IMR-90 (cell line): ENCODE measurements at regions not wholly inside any gene's neighbourhood (a gene's known extent, or its start where the extent isn't known, plus 50 kb on each side); places are given as distances from the start of the nearest gene placed in this dataset.

Source experiments
- ATAC-seq: fragments of 200-7000 bp; cut with Tn5 transposase; 2 replicates; pipeline ENCODE4 v1.9.1; 2020; ENCODE audit warnings: low read depth, mild to moderate bottlenecking, moderate library complexity
- BruUV-seq: library from RNA; stranded (reverse); fragments of 400-500 nt; replicated peaks from 2 replicates; lab custom pipeline; 2021; lab: Mats Ljungman, UMichigan
- CTCF ChIA-PET: fragments of 300-600 bp; formaldehyde crosslinking; extraction: SDS; loops from one replicate; lab custom pipeline; 2021; ENCODE audit warnings: antibody characterized with exemption; lab: Yijun Ruan, JAX
- POLR2A ChIA-PET: fragments of 300-600 bp; sonication (Branson Sonifier 250); formaldehyde crosslinking; loops from one replicate; lab custom pipeline; 2022; ENCODE audit warnings: antibody characterized with exemption; ENCODE audit not compliant: unreplicated experiment; lab: Charles Lee
- DNase-seq: peaks from one replicate; pipeline ENCODE4 v3.0.0; 2013
- H2AFZ ChIP-seq: replicated peaks from 2 replicates; pipeline ENCODE3; 2013; ENCODE audit warnings: low read length, mild to moderate bottlenecking; ENCODE audit not compliant: poor library complexity
- H2AK5ac ChIP-seq: 2 replicates; pipeline ENCODE4 v1.6.1; 2013; ENCODE audit warnings: low read depth, low read length, inconsistent platforms
- H2AK9ac ChIP-seq: replicated peaks from 2 replicates; pipeline ENCODE3; 2013; ENCODE audit warnings: mild to moderate bottlenecking, low read depth, low read length, moderate library complexity; ENCODE audit not compliant: poor library complexity
- H2BK120ac ChIP-seq: 2 replicates; pipeline ENCODE4 v1.6.1; 2013; ENCODE audit warnings: low read depth, low read length, inconsistent platforms
- H2BK15ac ChIP-seq: 3 replicates; pipeline ENCODE4 v1.6.1; 2013; ENCODE audit warnings: low read depth, low read length, inconsistent platforms
- H2BK20ac ChIP-seq: 2 replicates; pipeline ENCODE4 v1.6.1; 2013; ENCODE audit warnings: low read depth, mild to moderate bottlenecking, inconsistent platforms, low read length, moderate library complexity
- H2BK5ac ChIP-seq: 2 replicates; pipeline ENCODE4 v1.6.1; 2013; ENCODE audit warnings: mild to moderate bottlenecking, low read depth, low read length, inconsistent platforms; ENCODE audit not compliant: poor library complexity, severe bottlenecking
- H3K14ac ChIP-seq: replicated peaks from 2 replicates; pipeline ENCODE4 v1.6.1; 2013; ENCODE audit warnings: low read depth, low read length, inconsistent platforms
- H3K18ac ChIP-seq: 2 replicates; pipeline ENCODE4 v1.6.1; 2013; ENCODE audit warnings: low read depth, low read length, control low read depth
- H3K23ac ChIP-seq: 2 replicates; pipeline ENCODE4 v1.6.1; 2013; ENCODE audit warnings: low read depth, low read length, inconsistent platforms
- H3K27ac ChIP-seq: 2 replicates; pipeline ENCODE4 v1.5.1; 2013; ENCODE audit warnings: mild to moderate bottlenecking, control low read depth, low read length; ENCODE audit not compliant: insufficient read depth
- H3K27me3 ChIP-seq: 2 replicates; pipeline ENCODE4 v1.6.1; 2013; ENCODE audit warnings: low read length; ENCODE audit not compliant: control insufficient read depth, insufficient read depth
- H3K36me3 ChIP-seq: 2 replicates; pipeline ENCODE4 v1.6.1; 2013; ENCODE audit warnings: low read length, mixed read lengths; ENCODE audit not compliant: control insufficient read depth, insufficient read depth
- H3K4ac ChIP-seq: 2 replicates; pipeline ENCODE4 v1.6.1; 2013; ENCODE audit warnings: low read depth, low read length, inconsistent platforms
- H3K4me1 ChIP-seq: 2 replicates; pipeline ENCODE4 v1.6.1; 2013; ENCODE audit warnings: low read length, mixed read lengths; ENCODE audit not compliant: control insufficient read depth, insufficient read depth
- H3K4me2 ChIP-seq: 2 replicates; pipeline ENCODE4 v1.6.1; 2013; ENCODE audit warnings: low read depth, mild to moderate bottlenecking, control low read depth, low read length, moderate library complexity
- H3K4me3 ChIP-seq: 2 replicates; pipeline ENCODE4 v1.5.1; 2013; ENCODE audit warnings: low read depth, mild to moderate bottlenecking, control low read depth, low read length, moderate library complexity; ENCODE audit not compliant: insufficient read depth
- H3K56ac ChIP-seq: 2 replicates; pipeline ENCODE4 v1.6.1; 2013; ENCODE audit warnings: low read length, inconsistent platforms; ENCODE audit not compliant: insufficient read depth; ENCODE audit errors: extremely low read depth
- H3K79me1 ChIP-seq, 2 experiments: 2 replicates each; pipeline ENCODE4 v1.6.1; 2013; ENCODE audit warnings: low read length in 2 of 2, inconsistent platforms in 1 of 2, low read depth in 1 of 2
- H3K9ac ChIP-seq: 2 replicates; pipeline ENCODE4 v1.6.1; 2013; ENCODE audit warnings: low read depth, low read length, control low read depth
- H3K9me1 ChIP-seq: 2 replicates; pipeline ENCODE4 v1.6.1; 2013; ENCODE audit warnings: low read length, inconsistent platforms; ENCODE audit not compliant: insufficient read depth
- H3K9me3 ChIP-seq: 2 replicates; pipeline ENCODE4 v1.6.1; 2013; ENCODE audit warnings: low read length; ENCODE audit not compliant: control insufficient read depth, insufficient read depth
- H4K20me1 ChIP-seq: 2 replicates; pipeline ENCODE4 v1.6.1; 2013; ENCODE audit warnings: low read length, inconsistent platforms; ENCODE audit not compliant: insufficient read depth
- H4K5ac ChIP-seq: 2 replicates; pipeline ENCODE4 v1.6.1; 2013; ENCODE audit warnings: mild to moderate bottlenecking, low read depth, low read length, control low read depth
- H4K8ac ChIP-seq, 2 experiments: 2 replicates each; pipeline ENCODE4 v1.6.1; 2013; ENCODE audit warnings: low read depth in 2 of 2, low read length in 2 of 2, control low read depth in 1 of 2, inconsistent platforms in 1 of 2
- H4K91ac ChIP-seq: 2 replicates; pipeline ENCODE4 v1.6.1; 2013; ENCODE audit warnings: low read depth, low read length, inconsistent platforms; ENCODE audit not compliant: insufficient read depth
- CHD1 ChIP-seq: IDR thresholded peaks from 2 replicates; pipeline ENCODE4 v1.6.1; 2012; ENCODE audit warnings: low read depth, low read length, improper control_type of control experiment
- FOS ChIP-seq: fragments of 150-350 bp; IDR thresholded peaks from 2 replicates; pipeline ENCODE4 v1.6.1; 2016; ENCODE audit warnings: low read depth, low read length
- NFE2L2 ChIP-seq: fragments of 150-350 bp; IDR thresholded peaks from 2 replicates; pipeline ENCODE4 v1.6.1; 2016; ENCODE audit warnings: low read depth, mild to moderate bottlenecking, low read length
- SMC3 ChIP-seq: fragments of 150-350 bp; IDR thresholded peaks from 2 replicates; pipeline ENCODE4 v1.6.1; 2016; ENCODE audit warnings: low read depth, mild to moderate bottlenecking, antibody characterized with exemption, low read length, moderate library complexity
- WGBS, 2 experiments: methylation state at CpG; one replicate each; pipeline versions ENCODE4 v1.1.5 to v1.1.7; 2013; ENCODE audit warnings: missing lambda C conversion rate in 2 of 2; ENCODE audit not compliant: insufficient read length in 1 of 2; ENCODE audit errors: extremely low coverage in 2 of 2; 5-methylcytosine and 5-hydroxymethylcytosine counted together
- dilution Hi-C: fragments of 300-500 bp; cut with HindIII; formaldehyde crosslinking; loops from one replicate; pipeline ENCODE4 v1.14.3; 2018; ENCODE audit warnings: low sequenced_read_pairs; ENCODE audit not compliant: unreplicated experiment
- in situ Hi-C: fragments of 300-500 bp; cut with MboI; formaldehyde crosslinking; loops from 3 replicates; pipeline ENCODE4 v1.14.3; 2019; ENCODE audit warnings: low sequenced_read_pairs, inconsistent platforms, mixed read lengths
- intact Hi-C: fragments of 100-400 bp; cut with micrococcal nuclease; formaldehyde crosslinking; loops from 2 replicates; pipeline ENCODE4 v1.10.0; 2022

DNA sequence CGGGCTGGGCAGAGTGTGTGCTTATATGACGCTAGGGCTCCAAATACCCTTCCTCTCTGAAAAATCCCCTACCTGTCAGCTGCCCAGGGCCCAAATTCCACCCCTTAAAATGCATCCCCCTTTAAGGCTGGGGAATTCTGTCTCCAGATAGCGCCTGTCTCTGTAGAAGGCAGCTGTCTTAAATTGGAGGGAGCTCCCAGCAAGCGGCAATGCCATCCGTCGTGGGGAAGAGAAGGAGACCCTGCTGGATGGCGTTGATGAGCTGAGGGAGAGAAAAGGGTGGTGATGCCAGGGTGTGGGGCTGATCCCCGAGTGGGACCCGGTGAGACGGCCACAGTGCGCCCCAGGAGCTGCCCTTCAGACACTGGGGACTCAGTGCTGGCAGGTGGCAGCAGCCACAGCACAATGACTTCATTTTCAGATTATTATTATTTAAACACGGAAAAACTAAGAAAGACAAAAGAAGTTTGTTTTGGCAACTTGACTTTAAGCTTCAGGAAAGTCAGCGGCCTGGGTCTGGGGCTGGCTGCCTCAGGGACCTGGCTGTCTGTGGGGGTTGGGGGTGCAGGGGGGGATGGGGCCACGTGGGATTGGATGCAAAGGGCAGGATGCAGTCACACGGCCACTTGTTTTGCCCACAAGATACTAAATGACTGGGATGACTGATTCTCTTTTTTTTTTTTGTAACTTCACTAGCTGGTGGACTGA, 152.8 kb downstream of the TFCP2L1 start:
- H3K4ac ChIP-seq: no peak overlapping the region
- no peak overlapping the region for H2AK5ac ChIP-seq
- H4K8ac ChIP-seq: no peak overlapping the region
- no peak overlapping the region for H3K14ac ChIP-seq
- ChIA-PET CTCF (no interaction called here), POLR2A (interaction anchor here (0.7 kb wide), 1 partner anchor 18 kb away, joined by 3 read pairs; no protein-coding TSS in a partner anchor)
- WGBS, 2 experiments: 56% methylated on average over 4 of the region's 15 CpGs; no CpG with 5 or more reads in 1 of the 2 experiments
- peak overlapping the region; percentile 32 for H2AFZ ChIP-seq
- no peak overlapping the region for H2AK9ac ChIP-seq
- ATAC-seq (no peak), DNase-seq (no peak)
- no peaks in the 10 kb centered on the region for H3K79me1 ChIP-seq
- H3K18ac ChIP-seq: no peak overlapping the region
- no peak overlapping the region for H3K4me3 ChIP-seq
- H2BK20ac ChIP-seq: no peak overlapping the region
- no peaks in the 10 kb centered on the region for H3K36me3 ChIP-seq
- H4K91ac ChIP-seq: no peak overlapping the region
- no peak overlapping the region for H2BK120ac ChIP-seq
- in situ Hi-C loops: no loop called here
- peaks cover 40% of the 10 kb centered on the region for H3K27me3 ChIP-seq
- no peak overlapping the region for H4K5ac ChIP-seq
- BruUV-seq: no TSS peak
- no peak overlapping the region for H3K23ac ChIP-seq
- no peak overlapping the region for H3K4me2 ChIP-seq
- no peaks in the 10 kb centered on the region for H3K9me3 ChIP-seq
- intact Hi-C loops: no loop called here
- TF ChIP-seq FOS: no peak
- TF ChIP-seq NFE2L2: no peak
- no peak for TF ChIP-seq SMC3
- no peak for TF ChIP-seq CHD1
- no peaks in the 10 kb centered on the region for H4K20me1 ChIP-seq
- H2BK15ac ChIP-seq: no peak overlapping the region
- H3K9ac ChIP-seq: no peak overlapping the region
- 0 out of 2 replicates have a peak, but pooled peaks cover 6% of the 10 kb centered on the region for H3K9me1 ChIP-seq
- H3K4me1 ChIP-seq: no peaks in the 10 kb centered on the region
- H2BK5ac ChIP-seq: no peak overlapping the region
- no peak overlapping the region for H3K27ac ChIP-seq
- H3K56ac ChIP-seq: no peak overlapping the region
- dilution Hi-C loops: no loop called here
